HUES64 (cell line): ENCODE measurements at regions not wholly inside any gene's neighbourhood (a gene's known extent, or its start where the extent isn't known, plus 50 kb on each side); places are given as distances from the start of the nearest gene placed in this dataset.

Source experiments
- H3K27ac ChIP-seq: 2 replicates; pipeline ENCODE4 v1.7.0; 2013; ENCODE audit warnings: low read depth, low read length, inconsistent platforms
- H3K27me3 ChIP-seq: 2 replicates; pipeline ENCODE4 v1.6.1; 2013; ENCODE audit warnings: mild to moderate bottlenecking, low read length; ENCODE audit not compliant: insufficient read depth
- H3K36me3 ChIP-seq: 2 replicates; pipeline ENCODE4 v1.6.1; 2013; ENCODE audit warnings: mild to moderate bottlenecking, low read length; ENCODE audit not compliant: insufficient read depth
- H3K4me1 ChIP-seq: 2 replicates; pipeline ENCODE4 v1.6.1; 2013; ENCODE audit warnings: mild to moderate bottlenecking, low read length, moderate library complexity; ENCODE audit not compliant: insufficient read depth
- H3K4me3 ChIP-seq: 2 replicates; pipeline ENCODE4 v1.5.1; 2013; ENCODE audit warnings: mild to moderate bottlenecking, low read length, moderate library complexity
- H3K9ac ChIP-seq: 2 replicates; pipeline ENCODE4 v1.6.1; 2013; ENCODE audit warnings: mild to moderate bottlenecking, low read depth, low read length
- H3K9me3 ChIP-seq: 2 replicates; pipeline ENCODE4 v1.6.1; 2013; ENCODE audit warnings: low read depth, low read length; ENCODE audit not compliant: insufficient read depth
- WGBS: fragments of 150-250, 120-280 bp; methylation state at CpG from one replicate; pipeline ENCODE4 v1.1.7; 2013; ENCODE audit warnings: missing lambda C conversion rate; 5-methylcytosine and 5-hydroxymethylcytosine counted together

DNA sequence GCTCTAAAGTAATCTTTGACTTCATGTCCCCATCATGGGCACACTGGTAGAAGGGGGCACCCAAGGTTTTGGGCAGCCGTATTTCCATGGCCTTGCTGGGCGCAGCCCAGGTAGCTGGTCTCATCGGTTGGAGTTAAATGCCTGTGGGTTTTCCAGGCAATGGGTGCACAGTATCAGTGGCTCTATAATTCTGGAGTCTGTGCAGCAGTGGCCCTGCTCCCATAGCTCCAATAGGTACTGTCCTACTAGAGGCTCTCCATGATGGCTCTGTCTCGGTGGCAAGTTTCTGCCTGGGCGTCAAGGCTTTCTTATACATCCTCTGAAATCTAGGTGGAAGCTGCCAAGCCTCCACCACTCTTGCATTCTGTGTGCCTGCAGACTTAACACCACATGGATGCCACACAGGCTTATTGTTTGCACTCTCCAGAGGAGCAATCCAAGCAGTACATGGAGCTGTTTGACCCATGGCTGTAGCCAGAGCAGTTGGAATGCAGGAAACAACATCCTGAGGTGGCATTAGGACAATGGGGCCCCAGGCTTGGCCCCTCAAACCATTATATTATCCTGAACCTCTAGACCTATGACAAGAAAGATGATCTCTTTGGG is 60.5 kb upstream of the UGT8 start:
- H3K4me1 ChIP-seq: no peaks in the 10 kb centered on the region
- H3K4me3 ChIP-seq: no peak overlapping the region
- no peak overlapping the region for H3K27ac ChIP-seq
- 96% methylated on average over 5 of the region's 5 CpGs for WGBS
- no peaks in the 10 kb centered on the region for H3K27me3 ChIP-seq
- no peaks in the 10 kb centered on the region for H3K36me3 ChIP-seq
- H3K9ac ChIP-seq: no peak overlapping the region
- H3K9me3 ChIP-seq: no peaks in the 10 kb centered on the region

DNA sequence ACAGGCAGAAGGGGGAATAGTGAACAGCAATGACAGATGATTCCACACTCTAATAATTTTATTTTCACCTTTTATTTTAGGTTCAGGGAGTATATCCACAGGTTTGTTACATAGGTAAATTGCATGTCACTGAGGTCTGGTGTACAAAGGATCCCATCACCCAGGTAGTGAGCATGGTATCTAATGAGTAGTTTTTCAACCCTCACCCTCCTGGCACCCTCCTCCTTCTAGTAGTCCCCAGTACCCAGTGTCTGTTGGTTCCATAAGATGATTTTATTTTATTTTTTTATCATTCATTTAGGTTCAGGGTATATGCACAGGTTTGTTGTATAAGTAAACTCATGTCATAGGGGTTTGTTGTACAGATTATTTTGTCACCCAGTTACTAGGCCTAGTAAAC is 58.6 kb upstream of the UGT8 start:
- no peak overlapping the region for H3K27ac ChIP-seq
- no peaks in the 10 kb centered on the region for H3K9me3 ChIP-seq
- H3K9ac ChIP-seq: no peak overlapping the region
- H3K4me1 ChIP-seq: no peaks in the 10 kb centered on the region
- H3K36me3 ChIP-seq: no peaks in the 10 kb centered on the region
- H3K4me3 ChIP-seq: no peak overlapping the region
- H3K27me3 ChIP-seq: no peaks in the 10 kb centered on the region

DNA sequence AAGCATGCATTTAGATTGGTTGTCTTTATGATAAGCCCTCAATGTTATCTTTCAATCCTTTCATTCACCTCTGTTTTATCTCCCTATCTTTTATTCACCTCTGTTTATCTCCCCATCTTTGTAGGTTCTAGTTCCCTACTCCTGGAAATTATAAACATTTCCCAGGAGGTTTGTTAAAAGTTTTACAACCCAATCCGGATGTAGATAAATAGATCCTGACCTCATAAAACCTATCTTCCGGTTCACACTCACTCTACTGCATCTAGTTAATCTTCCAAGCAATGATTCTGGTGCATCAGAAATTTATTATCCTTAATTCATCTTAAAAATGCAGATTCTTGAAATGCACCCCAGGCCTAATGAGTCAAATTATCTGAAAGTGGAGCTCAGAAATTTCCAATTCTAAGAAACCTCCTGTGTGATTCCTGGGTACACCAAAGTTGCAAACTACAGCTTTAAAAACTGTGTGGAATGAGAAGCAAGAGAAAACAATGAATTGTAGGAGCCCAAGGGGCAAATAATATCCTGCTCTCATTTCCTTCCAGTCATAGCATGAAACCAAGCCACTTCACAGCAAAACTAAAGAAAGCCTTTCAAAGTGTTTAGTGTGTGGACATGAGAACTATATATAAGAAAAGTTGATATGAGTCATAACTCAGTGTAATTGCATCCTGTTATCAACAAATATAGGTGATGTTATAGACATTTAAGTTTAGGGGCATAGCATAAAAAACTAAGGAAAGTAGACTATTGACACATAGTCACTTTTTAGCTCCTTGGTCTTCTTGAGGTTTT is 51.1 kb upstream of the UGT8 start:
- H3K4me1 ChIP-seq: no peaks in the 10 kb centered on the region
- no peaks in the 10 kb centered on the region for H3K27me3 ChIP-seq
- H3K9ac ChIP-seq: no peak overlapping the region
- H3K4me3 ChIP-seq: no peak overlapping the region
- WGBS: 96% methylated on average over 2 of the region's 2 CpGs
- peaks cover 37% of the 10 kb centered on the region for H3K9me3 ChIP-seq
- H3K36me3 ChIP-seq: no peaks in the 10 kb centered on the region
- H3K27ac ChIP-seq: no peak overlapping the region
